GM12865 (cell line): ENCODE measurements at regions not wholly inside any gene's neighbourhood (a gene's known extent, or its start where the extent isn't known, plus 50 kb on each side); places are given as distances from the start of the nearest gene placed in this dataset.

ENCODE experiments used
- DNase-seq: peaks from one replicate; pipeline ENCODE4 v3.0.0; 2010; ENCODE audit warnings: low read depth
- H3K4me3 ChIP-seq: 2 replicates; pipeline ENCODE4 v1.5.1; 2011; ENCODE audit warnings: mild to moderate bottlenecking, low read depth, low read length, control low read depth
- TF ChIP-seq, protein P1 (sequence below): IDR thresholded peaks from 2 replicates; pipeline ENCODE4 v1.5.1; 2011; ENCODE audit warnings: low read length, control low read depth, low read depth, inconsistent platforms; ENCODE audit not compliant: insufficient read depth; ENCODE audit errors: missing control alignments

DNA sequence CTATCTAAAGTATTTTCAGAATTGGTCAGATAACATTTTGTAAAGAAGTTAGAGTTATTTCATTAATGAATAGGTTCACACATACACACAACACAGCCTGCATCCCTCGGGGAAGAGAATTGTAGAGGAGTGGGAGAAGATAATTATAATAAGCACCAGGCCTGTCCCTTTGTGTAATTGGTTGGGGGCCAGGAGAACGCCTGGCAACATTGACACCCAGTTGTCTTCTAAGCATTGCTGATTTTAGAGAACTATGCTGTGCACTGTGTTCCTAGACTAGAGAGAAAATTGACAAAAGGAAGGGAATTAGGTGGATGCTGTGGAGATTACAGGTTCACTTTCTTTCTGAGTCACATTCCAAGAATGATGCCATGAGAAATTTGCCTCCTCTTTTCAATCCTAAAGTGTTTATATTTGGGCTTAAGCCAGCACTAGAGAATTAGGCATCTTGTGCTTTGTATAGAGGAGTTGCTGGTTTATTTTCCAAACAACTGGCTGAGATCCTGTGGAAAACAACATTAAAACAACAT is 247.6 kb downstream of the COX7C start:
- TF ChIP-seq, protein P1, sequence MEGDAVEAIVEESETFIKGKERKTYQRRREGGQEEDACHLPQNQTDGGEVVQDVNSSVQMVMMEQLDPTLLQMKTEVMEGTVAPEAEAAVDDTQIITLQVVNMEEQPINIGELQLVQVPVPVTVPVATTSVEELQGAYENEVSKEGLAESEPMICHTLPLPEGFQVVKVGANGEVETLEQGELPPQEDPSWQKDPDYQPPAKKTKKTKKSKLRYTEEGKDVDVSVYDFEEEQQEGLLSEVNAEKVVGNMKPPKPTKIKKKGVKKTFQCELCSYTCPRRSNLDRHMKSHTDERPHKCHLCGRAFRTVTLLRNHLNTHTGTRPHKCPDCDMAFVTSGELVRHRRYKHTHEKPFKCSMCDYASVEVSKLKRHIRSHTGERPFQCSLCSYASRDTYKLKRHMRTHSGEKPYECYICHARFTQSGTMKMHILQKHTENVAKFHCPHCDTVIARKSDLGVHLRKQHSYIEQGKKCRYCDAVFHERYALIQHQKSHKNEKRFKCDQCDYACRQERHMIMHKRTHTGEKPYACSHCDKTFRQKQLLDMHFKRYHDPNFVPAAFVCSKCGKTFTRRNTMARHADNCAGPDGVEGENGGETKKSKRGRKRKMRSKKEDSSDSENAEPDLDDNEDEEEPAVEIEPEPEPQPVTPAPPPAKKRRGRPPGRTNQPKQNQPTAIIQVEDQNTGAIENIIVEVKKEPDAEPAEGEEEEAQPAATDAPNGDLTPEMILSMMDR: no peak
- H3K4me3 ChIP-seq: no peak overlapping the region
- DNase-seq: no peak

DNA sequence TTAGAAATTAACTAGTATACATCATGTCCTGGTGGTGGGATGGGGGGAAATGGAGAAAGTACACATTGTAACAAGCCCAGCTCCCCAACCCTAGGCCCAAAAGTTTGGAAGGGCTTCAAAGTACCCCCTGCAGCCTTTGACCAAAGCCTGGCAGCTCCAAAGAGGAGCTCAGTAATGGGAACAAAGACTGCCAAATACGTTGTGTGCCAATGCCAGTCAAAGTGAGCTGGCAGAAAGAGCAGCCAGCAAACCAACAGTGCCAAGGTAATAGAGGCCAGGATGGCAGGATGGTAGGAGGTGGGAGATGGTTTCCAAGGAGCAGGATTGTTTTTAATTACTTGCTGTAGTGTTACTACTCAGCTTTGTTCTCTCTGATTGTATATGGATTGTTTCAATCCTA is 248.3 kb downstream of the COX7C start:
- no peak for DNase-seq
- TF ChIP-seq, protein P1: no peak
- no peak overlapping the region for H3K4me3 ChIP-seq

DNA sequence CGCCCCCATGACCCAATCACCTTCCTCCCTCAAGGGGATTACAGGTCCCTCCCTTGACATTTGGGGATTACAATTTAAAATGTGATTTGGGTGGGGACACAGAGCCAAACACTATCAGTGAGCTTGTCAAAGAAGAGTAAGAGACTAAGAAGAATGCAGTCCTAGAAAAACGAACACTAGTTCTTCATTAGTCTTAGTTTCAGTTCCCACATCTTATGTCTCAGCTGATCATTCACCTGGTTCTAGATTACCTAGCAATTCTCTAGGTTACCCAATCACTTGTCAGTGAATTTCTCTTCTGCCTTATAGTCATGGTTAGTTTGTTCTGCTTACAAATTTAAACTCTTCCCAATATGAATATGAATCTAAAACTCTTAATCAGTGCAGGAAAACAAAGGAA is 251.5 kb downstream of the COX7C start:
- TF ChIP-seq, protein P1: no peak
- no peak for DNase-seq
- no peak overlapping the region for H3K4me3 ChIP-seq

DNA sequence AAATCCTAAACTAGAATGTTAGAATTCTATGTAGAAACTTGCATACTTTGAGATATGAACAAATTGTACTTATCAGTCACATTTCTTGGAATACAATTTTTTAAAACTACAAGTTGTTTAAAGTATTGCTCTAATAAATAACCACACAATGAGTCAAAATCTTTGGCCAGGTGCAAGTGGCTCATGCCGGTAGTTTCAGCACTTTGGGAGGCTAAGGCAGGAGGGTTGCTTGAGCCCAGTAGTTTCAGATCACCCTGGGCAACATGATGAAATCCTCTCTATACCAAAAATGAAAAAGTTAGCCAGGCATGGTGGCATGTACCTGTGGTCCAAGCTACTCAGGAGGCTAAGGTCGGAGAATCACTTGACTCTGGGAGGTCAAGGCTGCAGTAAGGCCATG is 257.8 kb downstream of the COX7C start:
- no peak overlapping the region for H3K4me3 ChIP-seq
- TF ChIP-seq, protein P1: no peak
- no peak for DNase-seq

DNA sequence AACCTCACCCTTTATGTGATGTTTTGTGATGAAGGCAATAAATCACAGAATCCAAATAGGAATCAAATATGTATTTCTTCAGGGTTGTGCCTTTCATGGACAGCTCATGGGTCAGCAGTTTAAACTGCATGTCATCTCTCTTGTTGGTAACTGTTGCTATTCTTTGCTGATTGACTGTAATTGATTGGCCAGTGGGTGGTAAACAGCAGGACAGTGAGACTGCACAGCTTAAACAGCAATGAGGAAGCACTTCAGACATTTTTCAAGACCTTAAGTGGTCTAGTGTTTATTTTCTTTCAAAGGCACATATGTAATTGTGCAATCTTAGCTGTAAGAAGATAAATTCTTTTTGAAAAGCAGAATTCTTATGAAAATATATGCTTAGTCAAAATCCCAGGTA is 260.5 kb downstream of the COX7C start:
- H3K4me3 ChIP-seq: no peak overlapping the region
- DNase-seq: no peak
- TF ChIP-seq, protein P1: no peak

DNA sequence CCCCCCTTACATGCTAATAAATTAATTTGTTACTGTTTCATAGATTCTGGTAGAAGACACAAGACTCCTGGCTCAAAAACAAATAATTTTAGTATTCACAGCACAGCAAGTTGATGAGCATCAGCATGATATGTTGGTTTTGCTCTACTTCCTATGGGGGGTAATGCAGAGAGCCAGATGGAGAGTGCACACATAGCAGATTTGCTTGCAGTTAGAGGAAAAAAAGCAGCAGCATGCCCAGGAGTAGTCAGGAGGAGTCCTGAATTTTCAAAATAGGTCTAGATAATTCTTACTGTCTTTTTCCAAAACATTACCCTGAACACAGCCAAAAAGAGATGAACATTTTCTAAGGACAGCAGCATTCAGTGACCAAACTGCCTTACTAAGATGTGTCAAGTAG is 261.3 kb downstream of the COX7C start:
- TF ChIP-seq, protein P1: no peak
- no peak overlapping the region for H3K4me3 ChIP-seq
- no peak for DNase-seq

DNA sequence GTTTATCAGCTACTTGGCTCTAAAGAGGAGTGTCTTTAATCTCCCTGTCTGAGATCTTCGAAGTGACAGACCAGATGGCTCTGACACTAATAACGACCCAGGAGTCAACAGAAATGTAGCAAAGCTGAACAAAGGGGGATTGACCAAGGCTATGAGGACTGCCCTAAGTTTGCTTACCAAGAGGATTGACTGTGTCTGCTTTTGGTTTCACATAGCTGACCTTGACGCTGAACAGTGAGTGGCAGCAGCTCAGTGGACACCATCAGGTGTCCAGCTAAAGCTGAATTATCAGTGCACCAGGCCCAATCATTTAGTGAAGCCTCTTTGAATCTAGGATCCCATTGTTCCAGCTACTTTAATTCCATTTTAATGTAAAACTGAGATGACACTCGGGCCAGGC is 262.6 kb downstream of the COX7C start:
- H3K4me3 ChIP-seq: no peak overlapping the region
- TF ChIP-seq, protein P1: no peak
- DNase-seq: peak; percentile 1
